HCT116 (cell line): ENCODE measurements at regions not wholly inside any gene's neighbourhood (a gene's known extent, or its start where the extent isn't known, plus 50 kb on each side); places are given as distances from the start of the nearest gene placed in this dataset.

Source experiments
- ATAC-seq: fragments of 200-7000 bp; cut with Tn5 transposase; 2 replicates; pipeline ENCODE4 v1.9.1; 2020; ENCODE audit warnings: mild to moderate bottlenecking, moderate library complexity
- BruUV-seq: library from RNA; stranded (reverse); fragments of 400-500 nt; replicated peaks from 2 replicates; lab custom pipeline; 2021; lab: Mats Ljungman, UMichigan
- CTCF ChIA-PET: fragments of 300-600 bp; sonication (Branson Sonifier 250); formaldehyde crosslinking; loops from one replicate; lab custom pipeline; 2021; ENCODE audit warnings: antibody characterized with exemption; lab: Charles Lee
- POLR2A ChIA-PET: fragments of 300-600, 350-600 bp; sonication (Branson Sonifier 250); formaldehyde crosslinking; loops from one replicate; lab custom pipeline; 2021; ENCODE audit warnings: antibody characterized with exemption; lab: Charles Lee
- RAD21 ChIA-PET, 2 experiments: fragments of 300-600 bp; sonication (Branson Sonifier 250); formaldehyde crosslinking; loops; one replicate each; lab custom pipeline; 2023; ENCODE audit warnings: low total read pairs in 2 of 2; ENCODE audit not compliant: uncharacterized antibody in 2 of 2, unreplicated experiment in 2 of 2, low non-redundant PET in 1 of 2; lab: Charles Lee
- DNase-seq: peaks from one replicate; pipeline ENCODE4 v3.0.0-alpha.2; 2010; ENCODE audit warnings: low read depth, low spot score
- H2AFZ ChIP-seq: fragments of 200-600 bp; shearing (Covaris generic), sonication (generic); 2 replicates; pipeline ENCODE4 v1.6.1; 2017; ENCODE audit warnings: low read depth, mixed run types, mixed read lengths, antibody characterized with exemption, low read length; ENCODE audit not compliant: poor library complexity, severe bottlenecking
- H3K27ac ChIP-seq: 2 replicates; pipeline ENCODE4 v1.5.1; 2012; ENCODE audit warnings: low read depth, low read length
- H3K27me3 ChIP-seq: fragments of 200-600 bp; sonication (generic); 2 replicates; pipeline ENCODE4 v1.6.1; 2016; ENCODE audit warnings: mixed run types, low read length, mixed read lengths; ENCODE audit not compliant: insufficient read depth
- H3K36me3 ChIP-seq, 2 experiments: fragments of 200-500 bp in 1 of 2; fragments of 200-600 bp in 1 of 2; sonication (Bioruptor generic) in 1 of 2; sonication (generic) in 1 of 2; 2 replicates each; pipeline versions ENCODE4 v1.5.1 to v1.6.1; 2014 to 2016; ENCODE audit warnings: low read length in 2 of 2, inconsistent platforms in 1 of 2, mixed read lengths in 1 of 2, mixed run types in 1 of 2; ENCODE audit not compliant: insufficient read depth in 2 of 2, control insufficient read depth in 1 of 2
- H3K4me1 ChIP-seq, 2 experiments: fragments of 200-600 bp in 1 of 2; sonication (generic) in 1 of 2; 2 replicates each; pipeline versions ENCODE4 v1.5.1 to v1.6.1; 2012 to 2017; ENCODE audit warnings: low read length in 2 of 2, inconsistent platforms in 1 of 2, mild to moderate bottlenecking in 1 of 2, mixed read lengths in 1 of 2, mixed run types in 1 of 2, moderate library complexity in 1 of 2; ENCODE audit not compliant: insufficient read depth in 2 of 2, control insufficient read depth in 1 of 2
- H3K4me2 ChIP-seq: fragments of 200-600 bp; sonication (generic); 2 replicates; pipeline ENCODE4 v1.6.1; 2017; ENCODE audit warnings: mixed run types, low read length, mixed read lengths
- H3K4me3 ChIP-seq, 2 experiments: fragments of 200-600 bp in 1 of 2; sonication (generic) in 1 of 2; replicated peaks in 1 of 2; 2 replicates each; pipeline ENCODE4 v1.5.1; 2011 to 2016; ENCODE audit warnings: low read length in 2 of 2, control low read depth in 1 of 2, low read depth in 1 of 2, mild to moderate bottlenecking in 1 of 2, mixed read lengths in 1 of 2, mixed run types in 1 of 2
- H3K79me2 ChIP-seq: fragments of 200-600 bp; sonication (generic); 2 replicates; pipeline ENCODE4 v1.6.1; 2017; ENCODE audit warnings: mild to moderate bottlenecking, mixed run types, low read length, moderate library complexity, mixed read lengths; ENCODE audit not compliant: insufficient read depth
- H3K9ac ChIP-seq: fragments of 200-600 bp; sonication (generic); 2 replicates; pipeline ENCODE4 v1.6.1; 2016; ENCODE audit warnings: low read length, mixed read lengths
- H3K9me2 ChIP-seq: fragments of 200-600 bp; sonication (generic), shearing (Covaris generic); 2 replicates; pipeline ENCODE4 v1.6.1; 2017; ENCODE audit warnings: mixed run types, mild to moderate bottlenecking, moderate library complexity; ENCODE audit not compliant: insufficient read depth
- H3K9me3 ChIP-seq, 2 experiments: fragments of 200-500 bp in 1 of 2; fragments of 200-600 bp in 1 of 2; sonication (Bioruptor generic) in 1 of 2; sonication (generic) in 1 of 2; 2 replicates each; pipeline ENCODE4 v1.6.1; 2014 to 2017; ENCODE audit warnings: low read length in 2 of 2, mixed read lengths in 2 of 2, inconsistent platforms in 1 of 2, low read depth in 1 of 2, mild to moderate bottlenecking in 1 of 2, mixed run types in 1 of 2, moderate library complexity in 1 of 2; ENCODE audit not compliant: control insufficient read depth in 1 of 2, insufficient read depth in 1 of 2
- H4K20me1 ChIP-seq: fragments of 200-600 bp; sonication (generic), shearing (Covaris generic); 2 replicates; pipeline ENCODE4 v1.6.1; 2017; ENCODE audit warnings: mixed run types, mild to moderate bottlenecking, moderate library complexity; ENCODE audit not compliant: insufficient read depth
- ATF3 ChIP-seq: IDR thresholded peaks from 2 replicates; pipeline ENCODE4 v1.6.1; 2012
- CTCF ChIP-seq, 3 experiments: fragments of 200-600 bp in 1 of 3; sonication (generic) in 1 of 3; IDR thresholded peaks in 2 of 3; conservative IDR thresholded peaks in 1 of 3; 2 replicates each; pipeline ENCODE4 v1.5.1; 2012 to 2017; ENCODE audit warnings: low read depth in 2 of 3, low read length in 2 of 3, antibody characterized with exemption in 1 of 3, borderline replicate concordance in 1 of 3, control low read depth in 1 of 3, mild to moderate bottlenecking in 1 of 3, mixed read lengths in 1 of 3, mixed run types in 1 of 3, moderate library complexity in 1 of 3; ENCODE audit not compliant: insufficient read depth in 1 of 3
- EZH2 ChIP-seq: fragments of 200-600 bp; sonication (generic); IDR thresholded peaks from 2 replicates; pipeline ENCODE4 v1.6.1; 2017; ENCODE audit warnings: antibody characterized with exemption, mixed run types
- FOSL1 ChIP-seq: IDR thresholded peaks from 2 replicates; pipeline ENCODE4 v1.6.1; 2012; ENCODE audit warnings: low read depth
- POLR2A ChIP-seq: IDR thresholded peaks from 2 replicates; pipeline ENCODE4 v1.7.0; 2011; ENCODE audit warnings: borderline replicate concordance; ENCODE audit not compliant: insufficient read depth, insufficient read length; ENCODE audit errors: extremely low read depth
- POLR2AphosphoS5 ChIP-seq: IDR thresholded peaks from 2 replicates; pipeline ENCODE4 v1.6.1; 2011; ENCODE audit warnings: mild to moderate bottlenecking, low read depth, low read length, moderate library complexity
- RAD21 ChIP-seq: IDR thresholded peaks from 2 replicates; pipeline ENCODE4 v1.6.1; 2012; ENCODE audit warnings: low read depth, mild to moderate bottlenecking
- SIN3A ChIP-seq: IDR thresholded peaks from 2 replicates; pipeline ENCODE4 v1.6.1; 2012; ENCODE audit warnings: low read depth
- YY1 ChIP-seq: IDR thresholded peaks from 2 replicates; pipeline ENCODE4 v1.6.1; 2011; ENCODE audit warnings: low read length, low read depth, moderate library complexity, mild to moderate bottlenecking; ENCODE audit not compliant: insufficient replicate concordance; ENCODE audit errors: extremely low read depth
- intact Hi-C: fragments of 100-400 bp; cut with micrococcal nuclease; formaldehyde crosslinking; loops from 2 replicates; pipeline ENCODE4 v1.10.0; 2022

GRCh38 chr9:96159596-96159995 lies 142.4 kb downstream of the HSD17B3 start:
- H3K4me2 ChIP-seq, result no peak overlapping the region
- ATAC-seq, result no peak
- H3K4me3 ChIP-seq, result no peak overlapping the region
- BruUV-seq, result no TSS peak
- intact Hi-C loops, result no loop called here
- no peaks in the 10 kb centered on the region for H3K4me1 ChIP-seq
- no peaks in the 10 kb centered on the region for H3K27me3 ChIP-seq
- ChIA-PET POLR2A (no interaction called here), CTCF (no interaction called here), RAD21 (no interaction called here)
- no peak overlapping the region for H3K9ac ChIP-seq
- H3K9me3 ChIP-seq, result no peaks in the 10 kb centered on the region
- DNase-seq, result no peak
- TF ChIP-seq CTCF (IDR thresholded peaks at IDR 0.05 in 2 of 3, conservative IDR thresholded peaks at IDR 0.05 in 1 of 3; ENCODE audit: borderline replicate concordance in 1 of 3, insufficient read depth in 1 of 3, low read depth in 2 of 3, low read length in 2 of 3) (no peak), RAD21 (no peak), YY1 (no peak), FOSL1 (no peak), EZH2 (no peak), SIN3A (no peak), POLR2AphosphoS5 (no peak)
- H3K27ac ChIP-seq, result no peak overlapping the region
- H4K20me1 ChIP-seq, result no peaks in the 10 kb centered on the region
- no peak overlapping the region for H2AFZ ChIP-seq
- H3K36me3 ChIP-seq, result no peaks in the 10 kb centered on the region
- no peaks in the 10 kb centered on the region for H3K9me2 ChIP-seq
- H3K79me2 ChIP-seq, result no peaks in the 10 kb centered on the region

GRCh38 chr9:96158909-96159575 lies 142.9 kb downstream of the HSD17B3 start:
- ChIA-PET POLR2A (no interaction called here), CTCF (no interaction called here), RAD21 (no interaction called here)
- ATAC-seq, result no peak
- H3K9ac ChIP-seq, result no peak overlapping the region
- no peaks in the 10 kb centered on the region for H3K36me3 ChIP-seq
- no peaks in the 10 kb centered on the region for H3K79me2 ChIP-seq
- no peak for TF ChIP-seq EZH2
- TF ChIP-seq POLR2A, result no peak
- TF ChIP-seq FOSL1, result no peak
- no peak for TF ChIP-seq ATF3
- no peaks in the 10 kb centered on the region for H4K20me1 ChIP-seq
- H3K9me2 ChIP-seq, result no peaks in the 10 kb centered on the region
- BruUV-seq, result no TSS peak
- no peak overlapping the region for H3K4me3 ChIP-seq
- DNase-seq, result no peak
- H3K4me1 ChIP-seq, result no peaks in the 10 kb centered on the region
- intact Hi-C loops, result no loop called here
- no peak overlapping the region for H2AFZ ChIP-seq
- H3K27me3 ChIP-seq, result no peaks in the 10 kb centered on the region
- H3K9me3 ChIP-seq, result no peaks in the 10 kb centered on the region
- no peak overlapping the region for H3K4me2 ChIP-seq
- no peak overlapping the region for H3K27ac ChIP-seq
